HG03558 (cell line): ENCODE measurements at regions not wholly inside any gene's neighbourhood (a gene's known extent, or its start where the extent isn't known, plus 50 kb on each side); places are given as distances from the start of the nearest gene placed in this dataset.

Experiments used
- ATAC-seq: cut with Tn5 transposase; IDR thresholded peaks from one replicate; pipeline ENCODE4 v1.9.1; 2021; ENCODE audit warnings: moderate number of reproducible peaks; ENCODE audit not compliant: unreplicated experiment; ENCODE audit errors: extremely low read depth

- ATAC-seq = no peak
Measured at GRCh38 chr6:166052837-166053236, 114.8 kb downstream of the TBXT start.

- no peak for ATAC-seq
Measured at GRCh38 chr6:166050559-166050958, 117.1 kb downstream of the TBXT start.

- no peak for ATAC-seq
Measured at GRCh38 chr6:166046982-166047381, 120.7 kb downstream of the TBXT start.

- ATAC-seq = no peak
Measured at GRCh38 chr6:166046226-166046625, 121.4 kb downstream of the TBXT start.

GRCh38 chr6:166045860-166046200, 121.8 kb downstream of the TBXT start:
- no peak for ATAC-seq

GRCh38 chr6:166045173-166045859, 122.3 kb downstream of the TBXT start:
- ATAC-seq = no peak

- ATAC-seq = no peak
Measured at GRCh38 chr6:166041277-166041676, 126.4 kb downstream of the TBXT start.

GRCh38 chr6:166040292-166040691, 127.4 kb downstream of the TBXT start:
- no peak for ATAC-seq

GRCh38 chr6:166036316-166037095, 131.1 kb downstream of the TBXT start:
- ATAC-seq = no peak

GRCh38 chr6:166032366-166033200, 135.1 kb downstream of the TBXT start:
- ATAC-seq = no peak

- ATAC-seq = no peak
Measured at GRCh38 chr6:166031275-166031674, 136.4 kb downstream of the TBXT start.

GRCh38 chr6:166029506-166029905, 138.1 kb downstream of the TBXT start:
- no peak for ATAC-seq

- no peak for ATAC-seq
Measured at GRCh38 chr6:166027761-166028160, 139.9 kb downstream of the TBXT start.

- ATAC-seq = no peak
Measured at GRCh38 chr6:166026586-166027126, 141.0 kb downstream of the TBXT start.

- no peak for ATAC-seq
Measured at GRCh38 chr6:166025149-166025898, 142.3 kb downstream of the TBXT start.

GRCh38 chr6:166024252-166024651, 143.4 kb downstream of the TBXT start:
- no peak for ATAC-seq

- no peak for ATAC-seq
Measured at GRCh38 chr6:166023273-166023989, 144.2 kb downstream of the TBXT start.

GRCh38 chr6:166021429-166021828, 146.2 kb downstream of the TBXT start:
- no peak for ATAC-seq

GRCh38 chr6:166019214-166019613, 148.4 kb downstream of the TBXT start:
- no peak for ATAC-seq
